ENCODE measurements at regions not wholly inside any gene's neighbourhood (a gene's known extent, or its start where the extent isn't known, plus 50 kb on each side); places are given as distances from the start of the nearest gene placed in this dataset.
"Not testable (repeated sequence)": the region's sequence is repeated elsewhere in the genome, so short reads cannot be mapped to it uniquely, and the experiment has no call there.

GRCh38 chr16:79403534-79403933 lies 197.0 kb downstream of the MAF start:
- DNase-seq, result no peak

- DNase-seq, result no peak
Measured at GRCh38 chr16:79402920-79403319, 197.6 kb downstream of the MAF start.

GRCh38 chr16:79402356-79402755 lies 198.2 kb downstream of the MAF start:
- no peak for DNase-seq

GRCh38 chr16:79401782-79402181 lies 198.8 kb downstream of the MAF start:
- no peak for DNase-seq

GRCh38 chr16:79401157-79401556 lies 199.4 kb downstream of the MAF start:
- DNase-seq, result no peak

GRCh38 chr16:79400462-79401149 lies 199.9 kb downstream of the MAF start:
- DNase-seq, result no peak

GRCh38 chr16:79395591-79395990 lies 204.9 kb downstream of the MAF start:
- no peak for DNase-seq

- no peak for DNase-seq
Measured at GRCh38 chr16:79394206-79394605, 206.3 kb downstream of the MAF start.

- no peak for DNase-seq
Measured at GRCh38 chr16:79393564-79393963, 207.0 kb downstream of the MAF start.

GRCh38 chr16:79393127-79393526 lies 207.4 kb downstream of the MAF start:
- no peak for DNase-seq

- no peak for DNase-seq
Measured at GRCh38 chr16:79392081-79392480, 208.5 kb downstream of the MAF start.

- no peak for DNase-seq
Measured at GRCh38 chr16:79391395-79391794, 209.1 kb downstream of the MAF start.

- DNase-seq, result no peak
Measured at GRCh38 chr16:79390481-79391051, 210.0 kb downstream of the MAF start.

- no peak for DNase-seq
Measured at GRCh38 chr16:79388396-79388795, 212.1 kb downstream of the MAF start.

GRCh38 chr16:79386299-79386698 lies 214.2 kb downstream of the MAF start:
- no peak for DNase-seq

- peak in 1 of 2 experiments; percentile 26 for DNase-seq
Measured at GRCh38 chr16:79381603-79382042, 218.9 kb downstream of the MAF start.

- no peak for DNase-seq
Measured at GRCh38 chr16:79380995-79381602, 219.4 kb downstream of the MAF start.

GRCh38 chr16:79379095-79379494 lies 221.4 kb downstream of the MAF start:
- DNase-seq, result no peak

- not testable (repeated sequence) for DNase-seq
Measured at GRCh38 chr16:79377082-79377481, 223.5 kb downstream of the MAF start.

GRCh38 chr16:79375351-79375750 lies 225.2 kb downstream of the MAF start:
- DNase-seq, result no peak

GRCh38 chr16:79372503-79373184 lies 227.9 kb downstream of the MAF start:
- peak; percentile 46 to 58 for DNase-seq

GRCh38 chr16:79370736-79371135 lies 229.8 kb downstream of the MAF start:
- DNase-seq, result no peak

GRCh38 chr16:79369796-79370195 lies 230.7 kb downstream of the MAF start:
- DNase-seq, result no peak

- no peak for DNase-seq
Measured at GRCh38 chr16:79367822-79368221, 232.7 kb downstream of the MAF start.

Measured in activated T-cell treated with anti-CD3 and anti-CD28 coated beads, Interleukin-2, amount 50 U/mL, for 48 hours (primary cell).